A549 (cell line): ENCODE measurements at regions not wholly inside any gene's neighbourhood (a gene's known extent, or its start where the extent isn't known, plus 50 kb on each side); places are given as distances from the start of the nearest gene placed in this dataset.
A peak's percentile ranks its signal among the peaks of the same experiment; 100 is the strongest.

Experiments
- ATAC-seq, 2 experiments: fragments of 200-7000 bp in 1 of 2; fragments of >200 bp in 1 of 2; cut with Nextera tagmentation in 1 of 2; cut with Tn5 transposase in 1 of 2; 3 replicates each; pipeline versions ENCODE4 v1.8.0 to v1.9.1; 2018 to 2020; ENCODE audit warnings: mild to moderate bottlenecking in 1 of 2, moderate library complexity in 1 of 2
- CTCF ChIA-PET: fragments of 300-600 bp; sonication (Branson Sonifier 250); formaldehyde crosslinking; extraction: SDS; loops from one replicate; lab custom pipeline; 2021; ENCODE audit warnings: antibody characterized with exemption, inconsistent platforms; lab: Yijun Ruan, JAX
- POLR2A ChIA-PET: fragments of 350-600 bp; formaldehyde crosslinking; extraction: SDS; loops from one replicate; lab custom pipeline; 2021; ENCODE audit warnings: antibody characterized with exemption, inconsistent platforms; lab: Yijun Ruan, JAX
- DNase-seq, 2 experiments: peaks; one replicate each; pipeline versions ENCODE4 v3.0.0 to v3.0.0-alpha.2; 2011 to 2016; ENCODE audit warnings: low read depth in 1 of 2, low spot score in 1 of 2
- FAIRE-seq: peaks from 2 replicates; lab custom pipeline; 2011; peaks lifted over from hg19 to GRCh38; lab: Jason Lieb, UNC
- H3K27ac ChIP-seq, 2 experiments: fragments of >200 bp; sonication (Bioruptor Twin); formaldehyde crosslinking; 3 replicates each; pipeline ENCODE4 v1.5.1; 2016 to 2017
- H3K4me1 ChIP-seq: fragments of >200 bp; sonication (Bioruptor Twin); formaldehyde crosslinking; 3 replicates; pipeline ENCODE4 v1.6.1; 2016
- H3K4me2 ChIP-seq: fragments of >200 bp; sonication (Bioruptor Twin); formaldehyde crosslinking; 3 replicates; pipeline ENCODE4 v1.6.1; 2016
- H3K4me3 ChIP-seq: fragments of >200 bp; sonication (Bioruptor Twin); formaldehyde crosslinking; 3 replicates; pipeline ENCODE4 v1.5.1; 2016
- H3K9me3 ChIP-seq: fragments of >200 bp; sonication (Bioruptor Twin); formaldehyde crosslinking; 3 replicates; pipeline ENCODE4 v1.6.1; 2016
- CBX2 ChIP-seq: fragments of 200-600 bp; sonication (generic); IDR thresholded peaks from 2 replicates; pipeline ENCODE4 v1.6.1; 2016; ENCODE audit warnings: low read depth, mild to moderate bottlenecking, borderline replicate concordance
- CTCF ChIP-seq: fragments of >200 bp; sonication (Bioruptor Twin); formaldehyde crosslinking; IDR thresholded peaks from 3 replicates; pipeline ENCODE4 v1.5.1; 2016
- ELK1 ChIP-seq: fragments of 150-350 bp; IDR thresholded peaks from 2 replicates; pipeline ENCODE4 v1.6.1; 2014; ENCODE audit warnings: low read depth, mild to moderate bottlenecking, low read length
- HEYL ChIP-seq: fragments of 250-450 bp; sonication (Bioruptor Pico); IDR thresholded peaks from 2 replicates; pipeline ENCODE4 v1.8.0; 2021; ENCODE audit warnings: mild to moderate bottlenecking, moderate library complexity
- JUNB ChIP-seq: fragments of >200 bp; sonication (Bioruptor Twin); formaldehyde crosslinking; IDR thresholded peaks from 2 replicates; pipeline ENCODE4 v1.6.1; 2016
- MAX ChIP-seq: IDR thresholded peaks from 2 replicates; pipeline ENCODE4 v1.6.1; 2012
- POLR2A ChIP-seq: IDR thresholded peaks from 2 replicates; pipeline ENCODE4 v1.6.1; 2012; ENCODE audit warnings: mild to moderate bottlenecking, low read length
- RAD21 ChIP-seq, 2 experiments: fragments of >200 bp in 1 of 2; sonication (Bioruptor Twin) in 1 of 2; formaldehyde crosslinking in 1 of 2; IDR thresholded peaks in 1 of 2; conservative IDR thresholded peaks in 1 of 2; 2 replicates in 1 of 2; 3 replicates in 1 of 2; pipeline ENCODE4 v1.6.1; 2012 to 2018; ENCODE audit warnings: inconsistent platforms in 1 of 2
- RARB ChIP-seq: fragments of 250-450 bp; sonication (Bioruptor Pico); IDR thresholded peaks from 2 replicates; pipeline ENCODE4 v1.8.0; 2021; ENCODE audit warnings: mild to moderate bottlenecking, moderate library complexity
- REST ChIP-seq: fragments of 200-600 bp; sonication (generic); IDR thresholded peaks from 2 replicates; pipeline ENCODE4 v1.6.1; 2016; ENCODE audit warnings: antibody characterized with exemption, mild to moderate bottlenecking, moderate library complexity
- USF2 ChIP-seq: fragments of 450-650 bp; IDR thresholded peaks from 2 replicates; pipeline ENCODE4 v1.6.1; 2014; ENCODE audit warnings: antibody characterized with exemption
- WGBS: methylation state at CpG from one replicate; pipeline ENCODE4 v1.1.6; 2017; ENCODE audit errors: missing lambda C conversion rate; 5-methylcytosine and 5-hydroxymethylcytosine counted together

GRCh38 chr2:180842461-180842860 is 137.9 kb upstream of the UBE2E3 start (continued):
- no peak for TF ChIP-seq USF2
- no peak for TF ChIP-seq JUNB

GRCh38 chr2:180840641-180841040 is 139.8 kb upstream of the UBE2E3 start:
- WGBS, result 82% methylated on average over 9 of the region's 9 CpGs
- no peak for TF ChIP-seq RAD21 (conservative IDR thresholded peaks at IDR 0.05 in 1 of 2, IDR thresholded peaks at IDR 0.05 in 1 of 2)
- no peak for TF ChIP-seq MAX
- TF ChIP-seq, all 56 proteins: peak for 0
- DNase-seq, result no peak
- ATAC-seq, result no peak
- Histone ChIP-seq H3K4me3 (no peak overlapping the region), H3K27ac (no peak overlapping the region), H3K4me2 (no peak overlapping the region), H3K4me1 (no peaks in the 10 kb centered on the region), H3K9me3 (no peaks in the 10 kb centered on the region)
- FAIRE-seq, result no peak
- POLR2A ChIA-PET, result no interaction called here
- CTCF ChIA-PET, result interaction anchor here (0.6 to 0.8 kb wide), 2 partner anchors 8 to 88 kb away, joined by 3 read pairs; no protein-coding TSS in a partner anchor

GRCh38 chr2:180829836-180830235 is 150.6 kb upstream of the UBE2E3 start:
- H3K9me3 ChIP-seq, result no peaks in the 10 kb centered on the region
- no peak for FAIRE-seq
- 0 out of 3 replicates have a peak overlapping the region, but pooled peaks have one; percentile 30 for H3K4me2 ChIP-seq
- TF ChIP-seq ELK1, result no peak
- TF ChIP-seq POLR2A, result no peak
- no peak for TF ChIP-seq CTCF
- TF ChIP-seq HEYL (CRISPR knock-in tag), result no peak
- TF ChIP-seq REST, result no peak
- no peak for TF ChIP-seq CBX2
- no peak for TF ChIP-seq USF2
- TF ChIP-seq, all 56 proteins: peak for 0
- DNase-seq, result no peak
- Histone ChIP-seq H3K4me3 (no peak overlapping the region), H3K27ac (no peak overlapping the region), H3K4me1 (0 out of 3 replicates have a peak, but pooled peaks cover 4% of the 10 kb centered on the region)
- CTCF ChIA-PET, result no interaction called here
- POLR2A ChIA-PET, result no interaction called here
- ATAC-seq, result no peak

GRCh38 chr2:180829261-180829660 is 151.1 kb upstream of the UBE2E3 start:
- H3K4me1 ChIP-seq, result 0 out of 3 replicates have a peak, but pooled peaks cover 4% of the 10 kb centered on the region
- WGBS, result 35% methylated on average over 5 of the region's 5 CpGs
- H3K9me3 ChIP-seq, result no peaks in the 10 kb centered on the region
- H3K27ac ChIP-seq, result no peak overlapping the region
- peak overlapping the region; percentile 30; the same call in 1 of the 3 replicates for H3K4me2 ChIP-seq
- H3K4me3 ChIP-seq, result no peak overlapping the region
- ChIA-PET CTCF (no interaction called here), POLR2A (no interaction called here)
- FAIRE-seq, result no peak
- peak in 1 of 2 experiments; percentile 53; a peak in 2 of 6 replicates for ATAC-seq
- peak; percentile 6 to 30 for DNase-seq
- TF ChIP-seq RARB (CRISPR knock-in tag), result no peak
- no peak for TF ChIP-seq CTCF
